GM19023 (cell line): ENCODE measurements at regions not wholly inside any gene's neighbourhood (a gene's known extent, or its start where the extent isn't known, plus 50 kb on each side); places are given as distances from the start of the nearest gene placed in this dataset.
"Not testable (repeated sequence)": the region's sequence is repeated elsewhere in the genome, so short reads cannot be mapped to it uniquely, and the experiment has no call there.

Experiments
- ATAC-seq: cut with Tn5 transposase; IDR thresholded peaks from one replicate; pipeline ENCODE4 v1.9.1; 2021; ENCODE audit warnings: mild to moderate bottlenecking, moderate library complexity; ENCODE audit not compliant: unreplicated experiment

DNA sequence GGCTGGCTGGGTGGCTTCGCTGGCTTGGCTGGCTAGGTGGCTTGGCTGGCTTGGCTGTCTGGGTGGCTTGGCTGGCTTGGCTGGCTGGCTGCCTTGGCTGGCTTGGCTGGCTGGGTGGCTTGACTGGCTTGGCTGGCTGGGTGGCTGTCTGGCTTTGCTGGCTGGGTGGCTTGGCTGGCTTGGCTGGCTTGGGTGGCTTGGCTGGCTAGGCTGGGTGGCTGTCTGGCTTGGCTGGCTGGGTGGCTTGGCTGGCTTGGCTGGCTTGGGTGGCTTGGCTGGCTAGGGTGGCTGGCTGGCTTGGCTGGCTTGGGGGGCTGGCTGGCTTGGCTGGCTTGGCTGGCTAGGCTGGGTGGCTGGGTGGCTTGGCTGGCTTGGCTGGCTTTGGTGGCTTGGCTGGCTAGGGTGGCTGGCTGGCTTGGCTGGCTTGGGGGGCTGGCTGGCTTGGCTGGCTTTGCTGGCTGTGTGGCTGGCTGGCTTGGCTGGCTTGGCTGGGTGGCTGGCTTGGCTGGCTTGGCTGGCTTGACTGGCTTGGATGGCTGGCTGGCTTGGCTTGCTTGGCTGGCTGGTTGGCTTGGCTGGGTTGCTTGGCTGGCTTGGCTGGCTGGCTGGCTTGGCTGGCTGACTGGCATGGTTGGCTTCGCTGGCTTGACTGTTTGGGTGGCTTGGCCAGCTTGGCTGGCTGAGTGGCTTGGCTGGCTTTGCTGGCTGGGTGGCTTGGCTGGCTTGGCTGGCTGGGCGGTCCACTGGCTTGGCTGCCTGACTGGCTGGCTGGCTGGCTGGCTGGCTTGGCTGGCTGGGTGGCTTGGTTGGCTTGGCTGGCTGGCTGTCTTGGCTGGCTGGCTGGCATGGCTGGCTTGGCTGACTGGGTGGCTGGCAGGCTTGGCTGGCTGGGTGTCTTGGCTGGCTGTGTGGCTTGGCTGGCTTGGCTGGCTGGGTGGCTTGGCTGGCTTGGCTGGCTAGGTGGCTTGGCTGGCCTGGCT is 436.3 kb downstream of the GOLGA6L6 start:
- ATAC-seq: not testable (repeated sequence)

- not testable (repeated sequence) for ATAC-seq
Measured at GRCh38 chr15:20104551-20104950, 437.0 kb downstream of the GOLGA6L6 start.

GRCh38 chr15:20102862-20103261 is 438.7 kb downstream of the GOLGA6L6 start:
- not testable (repeated sequence) for ATAC-seq

- ATAC-seq: not testable (repeated sequence)
Measured at GRCh38 chr15:20102209-20102608, 439.4 kb downstream of the GOLGA6L6 start.

DNA sequence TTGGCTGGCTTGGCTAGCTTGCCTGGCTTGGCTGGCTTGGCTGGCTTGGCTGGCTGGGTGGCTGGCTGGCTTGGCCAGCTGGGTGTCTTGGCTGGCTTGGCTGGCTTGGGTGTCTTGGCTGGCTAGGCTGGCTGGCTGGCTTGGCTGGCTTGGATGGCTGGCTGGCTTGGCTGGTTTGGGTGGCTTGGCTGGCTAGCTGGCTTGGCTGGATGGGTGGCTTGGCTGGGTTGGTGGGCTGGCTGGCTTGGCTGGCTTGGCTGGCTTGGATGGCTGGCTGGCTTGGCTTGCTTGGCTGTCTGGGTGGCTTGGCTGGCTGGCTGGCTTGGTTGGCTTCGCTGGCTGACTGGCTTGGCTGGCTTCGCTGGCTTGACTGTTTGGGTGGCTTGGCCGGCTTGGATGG is 440.3 kb downstream of the GOLGA6L6 start:
- ATAC-seq: not testable (repeated sequence)

DNA sequence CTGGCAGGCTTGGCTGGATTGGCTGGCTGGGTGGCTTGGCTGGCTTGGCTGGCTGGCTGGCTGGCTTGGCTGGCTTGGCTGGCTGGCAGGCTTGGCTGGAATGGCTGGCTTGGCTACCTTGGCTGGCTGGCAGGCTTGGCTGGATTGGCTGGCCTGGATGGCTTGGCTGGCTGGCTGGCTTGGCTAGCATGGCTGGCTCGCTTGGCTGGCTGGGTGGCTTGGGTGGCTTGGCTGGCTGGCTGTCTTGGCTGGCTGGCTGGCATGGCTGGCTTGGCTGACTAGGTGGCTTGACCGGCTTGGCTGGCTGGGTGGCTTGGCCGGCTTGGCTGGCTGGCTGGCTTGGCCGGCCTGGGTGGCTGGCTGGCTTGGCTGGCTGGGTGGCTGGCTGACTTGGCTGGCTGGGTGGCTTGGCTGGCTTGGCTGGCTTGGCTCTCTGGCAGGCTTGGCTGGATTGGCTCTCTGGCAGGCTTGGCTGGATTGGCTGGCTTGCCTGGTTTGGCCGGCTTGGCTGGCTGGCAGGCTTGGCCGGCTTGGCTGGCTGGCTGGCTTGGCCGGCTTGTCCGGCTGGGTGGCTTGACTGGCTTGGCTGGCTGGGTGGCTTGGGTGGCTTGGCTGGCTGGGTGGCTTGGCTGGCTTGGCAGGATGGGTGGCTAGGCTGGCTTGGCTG is 440.9 kb downstream of the GOLGA6L6 start:
- ATAC-seq: not testable (repeated sequence)

DNA sequence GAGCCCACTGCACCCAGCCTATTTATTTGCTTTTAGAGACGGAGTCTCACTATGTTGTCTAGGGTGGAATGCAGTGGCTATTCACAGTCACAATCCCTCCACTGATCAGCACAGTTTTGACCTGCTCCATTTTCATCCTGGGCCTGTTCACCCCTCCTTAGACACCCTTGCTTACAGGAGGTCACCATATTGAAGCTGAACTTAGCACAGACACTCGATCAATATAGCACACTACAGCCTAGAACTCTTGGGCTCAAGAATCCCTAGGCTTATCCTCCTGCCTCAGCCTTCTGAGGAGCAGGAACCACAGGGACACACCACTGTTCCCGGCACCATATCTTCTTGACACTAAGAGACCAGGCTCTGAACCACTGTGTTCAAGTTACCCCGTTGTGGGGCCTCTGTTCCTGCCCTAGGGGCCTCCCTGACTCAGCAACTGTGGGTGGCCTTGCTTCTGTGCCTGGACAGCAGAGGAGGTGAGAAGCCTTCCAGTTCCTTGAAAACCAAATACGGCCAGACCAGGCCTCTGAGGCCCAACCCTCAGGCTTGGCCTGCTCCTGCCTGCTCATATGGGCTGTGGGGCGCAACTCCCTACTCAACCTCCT is 445.8 kb downstream of the GOLGA6L6 start:
- not testable (repeated sequence) for ATAC-seq

DNA sequence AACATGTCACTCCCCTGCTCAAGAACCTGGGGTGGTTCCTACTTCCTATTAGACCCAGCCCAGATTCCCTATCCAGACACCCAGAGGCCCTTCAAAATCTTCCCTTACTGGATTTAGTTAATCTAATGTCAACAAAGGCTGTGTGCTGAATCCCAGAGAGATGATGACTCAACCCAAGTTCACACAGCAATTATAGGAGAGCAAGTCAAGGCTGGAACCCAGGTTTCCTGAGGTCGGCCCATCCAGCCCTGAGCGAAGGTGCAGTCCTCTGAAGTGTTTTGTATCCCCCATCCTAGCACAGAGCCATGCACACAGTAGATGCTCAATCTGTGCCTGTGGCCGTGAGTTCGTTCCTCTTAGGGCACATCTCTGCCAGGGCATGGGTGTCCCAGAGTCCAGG is 452.1 kb downstream of the GOLGA6L6 start:
- ATAC-seq: not testable (repeated sequence)

GRCh38 chr15:20084026-20084425 is 457.6 kb downstream of the GOLGA6L6 start:
- not testable (repeated sequence) for ATAC-seq

- not testable (repeated sequence) for ATAC-seq
Measured at GRCh38 chr15:20074082-20074481, 467.5 kb downstream of the GOLGA6L6 start.

DNA sequence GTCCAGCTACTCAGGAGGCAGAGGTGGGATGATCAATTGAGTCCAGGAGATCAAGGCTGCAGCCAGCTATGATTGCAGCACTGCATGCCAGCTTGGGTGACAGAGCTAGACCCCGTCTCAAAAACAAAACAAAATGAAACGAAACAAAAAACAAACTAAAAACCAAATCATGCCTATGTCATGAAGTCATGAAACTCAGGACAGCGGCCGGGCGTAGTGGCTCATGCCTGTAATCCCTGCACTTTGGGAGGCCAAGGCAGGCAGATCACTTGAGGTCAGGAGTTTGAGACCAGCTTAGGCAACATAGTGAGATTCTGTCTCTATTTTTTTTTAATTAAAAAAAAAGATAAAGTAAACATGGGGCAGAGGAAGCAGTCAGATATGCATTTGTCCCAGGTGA is 472.6 kb downstream of the GOLGA6L6 start:
- not testable (repeated sequence) for ATAC-seq

DNA sequence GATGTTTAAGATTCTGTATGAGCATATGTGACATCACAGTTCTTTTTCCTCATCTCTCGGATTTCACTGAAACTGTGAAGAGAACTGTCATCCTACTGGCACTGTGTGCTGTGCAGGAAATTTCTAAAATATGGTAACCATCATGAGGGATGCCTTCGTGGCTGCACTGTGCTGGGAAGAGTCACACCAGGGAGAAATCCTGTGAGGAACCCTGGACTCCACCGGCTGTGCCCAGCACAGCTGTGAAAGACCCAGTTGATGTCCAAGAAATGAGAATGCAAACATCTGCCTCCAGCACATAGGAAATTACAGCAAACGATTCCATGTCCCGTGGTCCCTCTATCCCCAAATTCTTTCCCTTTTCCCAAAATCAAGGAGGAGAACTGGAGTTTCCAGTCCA is 475.4 kb downstream of the GOLGA6L6 start:
- not testable (repeated sequence) for ATAC-seq

- ATAC-seq: not testable (repeated sequence)
Measured at GRCh38 chr15:20065508-20065907, 476.1 kb downstream of the GOLGA6L6 start.

DNA sequence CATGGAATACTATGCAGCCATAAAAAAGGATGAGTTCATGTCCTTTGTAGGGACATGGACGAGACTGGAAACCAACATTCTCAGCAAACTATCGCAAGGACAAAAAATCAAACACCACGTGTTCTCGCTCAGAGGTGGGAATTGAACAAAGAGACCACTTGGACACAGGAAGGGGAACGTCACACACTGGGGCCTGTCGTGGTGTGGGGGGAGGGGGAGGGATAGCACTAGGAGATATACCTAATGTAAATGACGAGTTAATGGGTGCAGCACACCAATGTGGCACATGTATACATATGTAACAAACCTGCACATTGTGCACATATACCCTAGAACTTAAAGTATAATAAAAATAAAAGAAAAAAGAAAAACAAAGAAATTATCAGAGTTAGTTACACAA is 478.4 kb downstream of the GOLGA6L6 start:
- not testable (repeated sequence) for ATAC-seq

- not testable (repeated sequence) for ATAC-seq
Measured at GRCh38 chr15:20060838-20061237, 480.8 kb downstream of the GOLGA6L6 start.

- ATAC-seq: not testable (repeated sequence)
Measured at GRCh38 chr15:20056871-20057270, 484.7 kb downstream of the GOLGA6L6 start.

GRCh38 chr15:20055921-20056320 is 485.7 kb downstream of the GOLGA6L6 start:
- not testable (repeated sequence) for ATAC-seq

- ATAC-seq: not testable (repeated sequence)
Measured at GRCh38 chr15:20048189-20048588, 493.4 kb downstream of the GOLGA6L6 start.

DNA sequence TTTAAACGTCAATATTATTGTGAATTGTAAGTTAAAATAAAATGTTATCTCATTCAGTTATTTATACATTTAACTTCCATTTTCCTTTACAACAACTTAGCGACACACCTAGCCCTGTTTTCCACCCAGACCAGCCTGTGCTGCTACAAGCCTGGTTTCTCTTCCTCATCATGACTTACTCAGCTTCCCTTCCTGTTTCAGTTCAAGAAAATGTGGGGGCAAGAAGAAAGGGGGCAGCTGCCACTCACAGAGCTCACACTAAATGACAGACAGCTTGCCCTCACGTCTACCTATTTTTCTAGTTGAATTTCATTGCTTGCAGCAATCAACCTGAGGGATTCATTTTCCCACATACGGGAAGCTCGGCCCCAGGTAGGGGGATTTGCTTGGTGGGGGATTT is 496.4 kb downstream of the GOLGA6L6 start:
- ATAC-seq: not testable (repeated sequence)

GRCh38 chr15:20040691-20041090 is 500.9 kb downstream of the GOLGA6L6 start:
- not testable (repeated sequence) for ATAC-seq

DNA sequence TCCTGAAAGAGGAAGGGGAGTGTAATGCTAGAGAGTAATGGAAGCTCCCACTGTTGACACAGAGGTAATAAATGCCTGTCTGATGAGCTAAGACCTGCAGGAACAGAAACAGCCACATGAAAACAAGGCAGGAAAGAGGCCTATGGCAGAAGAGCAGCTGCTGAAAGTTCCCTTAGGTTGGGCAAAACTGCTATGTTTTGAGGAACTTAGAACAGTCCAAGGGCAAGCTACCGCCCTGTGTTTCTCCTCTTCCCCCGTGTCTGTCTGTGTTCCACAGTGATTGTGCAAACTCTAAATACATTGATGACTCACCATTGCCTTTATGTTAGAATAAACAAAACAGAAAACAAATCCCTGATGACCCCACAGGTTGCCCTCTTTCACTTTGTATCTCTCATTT is 516.6 kb downstream of the GOLGA6L6 start:
- ATAC-seq: not testable (repeated sequence)
